ENCODE measurements at regions not wholly inside any gene's neighbourhood (a gene's known extent, or its start where the extent isn't known, plus 50 kb on each side); places are given as distances from the start of the nearest gene placed in this dataset.

DNA sequence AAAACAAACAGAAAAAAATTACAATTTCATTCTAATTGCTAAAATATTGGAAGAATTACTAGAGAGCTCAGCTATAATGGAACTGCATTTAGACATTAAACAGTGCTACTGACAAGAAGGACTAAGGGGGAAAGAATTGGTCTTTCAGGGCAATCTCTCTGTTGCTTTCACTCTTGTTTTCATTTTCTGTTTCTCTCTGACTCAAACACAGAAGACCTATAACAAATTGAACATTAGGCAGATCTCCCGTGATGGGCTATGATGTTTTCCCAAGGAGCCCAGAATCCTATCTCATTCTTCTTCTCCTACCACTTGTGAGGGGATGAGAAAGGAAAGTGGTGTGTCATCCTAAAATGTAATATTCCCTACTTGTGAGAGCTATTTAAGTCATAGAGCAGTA, 358.0 kb upstream of the TGFBR2 start:
- H3K27ac ChIP-seq, result no peak overlapping the region
- H3K9ac ChIP-seq, result no peak overlapping the region
- no peak overlapping the region for H3K4me2 ChIP-seq
- H3K36me3 ChIP-seq, result no peaks in the 10 kb centered on the region
- no peaks in the 10 kb centered on the region for H4K20me1 ChIP-seq
- no peak overlapping the region for H3K4me3 ChIP-seq
- TF ChIP-seq Cebpa-rat (IDR thresholded peaks at IDR 0.05), result no peak
- no peaks in the 10 kb centered on the region for H3K4me1 ChIP-seq
- H3K27me3 ChIP-seq, result no peaks in the 10 kb centered on the region
- H3K9me3 ChIP-seq, result no peaks in the 10 kb centered on the region

DNA sequence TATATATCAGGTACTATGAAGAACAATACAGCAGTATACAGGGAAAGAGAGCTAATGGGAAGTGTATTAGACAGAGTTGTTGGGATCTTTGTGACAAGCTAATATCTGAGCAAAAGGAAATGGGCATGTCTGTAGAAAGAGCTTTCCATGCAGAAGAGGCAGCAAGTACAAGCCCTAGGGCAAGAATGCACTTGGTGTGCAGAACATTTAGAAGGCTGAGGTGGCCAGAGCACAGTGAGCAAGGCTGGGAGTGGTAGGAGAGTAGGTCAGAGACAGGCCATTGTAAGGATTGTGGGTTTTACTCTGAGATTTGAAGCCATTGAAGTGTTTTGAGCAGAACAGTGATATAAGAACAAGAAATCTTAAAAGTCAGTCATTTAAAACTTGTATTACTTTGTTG, 353.9 kb upstream of the TGFBR2 start:
- no peak overlapping the region for H3K4me3 ChIP-seq
- H3K9ac ChIP-seq, result no peak overlapping the region
- no peaks in the 10 kb centered on the region for H3K27me3 ChIP-seq
- H3K4me1 ChIP-seq, result peaks cover 7% of the 10 kb centered on the region; the same call in 1 of the 2 replicates
- H3K4me2 ChIP-seq, result no peak overlapping the region
- no peaks in the 10 kb centered on the region for H3K36me3 ChIP-seq
- 0 out of 2 replicates have a peak, but pooled peaks cover 8% of the 10 kb centered on the region for H3K9me3 ChIP-seq
- H4K20me1 ChIP-seq, result no peaks in the 10 kb centered on the region
- no peak overlapping the region for H3K27ac ChIP-seq
- no peak for TF ChIP-seq Cebpa-rat (IDR thresholded peaks at IDR 0.05)

DNA sequence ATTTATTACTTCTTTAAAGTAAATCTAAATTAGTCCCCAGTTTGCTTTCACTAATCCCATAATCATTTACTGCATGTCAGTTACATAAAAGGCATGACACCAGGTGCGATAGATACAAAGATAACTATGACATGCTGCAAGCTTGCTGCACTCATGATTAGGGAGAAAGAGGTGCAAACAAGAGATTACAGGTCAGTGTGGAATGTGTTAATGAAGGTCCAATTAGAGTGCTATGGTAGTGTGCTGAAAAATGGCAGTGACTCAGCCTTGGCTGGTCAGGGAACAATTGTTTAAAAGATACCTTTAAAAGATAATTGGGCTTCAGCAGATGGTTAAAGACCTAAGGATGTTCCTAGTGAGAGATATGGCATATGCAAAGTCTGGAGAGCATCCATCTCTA, 352.6 kb upstream of the TGFBR2 start:
- no peak overlapping the region for H3K4me2 ChIP-seq
- 0 out of 2 replicates have a peak, but pooled peaks cover 8% of the 10 kb centered on the region for H3K9me3 ChIP-seq
- H3K27ac ChIP-seq, result no peak overlapping the region
- no peaks in the 10 kb centered on the region for H3K27me3 ChIP-seq
- H3K36me3 ChIP-seq, result no peaks in the 10 kb centered on the region
- TF ChIP-seq Cebpa-rat (IDR thresholded peaks at IDR 0.05), result no peak
- H3K4me3 ChIP-seq, result no peak overlapping the region
- H3K4me1 ChIP-seq, result peaks cover 7% of the 10 kb centered on the region; the same call in 1 of the 2 replicates
- no peak overlapping the region for H3K9ac ChIP-seq
- H4K20me1 ChIP-seq, result no peaks in the 10 kb centered on the region

DNA sequence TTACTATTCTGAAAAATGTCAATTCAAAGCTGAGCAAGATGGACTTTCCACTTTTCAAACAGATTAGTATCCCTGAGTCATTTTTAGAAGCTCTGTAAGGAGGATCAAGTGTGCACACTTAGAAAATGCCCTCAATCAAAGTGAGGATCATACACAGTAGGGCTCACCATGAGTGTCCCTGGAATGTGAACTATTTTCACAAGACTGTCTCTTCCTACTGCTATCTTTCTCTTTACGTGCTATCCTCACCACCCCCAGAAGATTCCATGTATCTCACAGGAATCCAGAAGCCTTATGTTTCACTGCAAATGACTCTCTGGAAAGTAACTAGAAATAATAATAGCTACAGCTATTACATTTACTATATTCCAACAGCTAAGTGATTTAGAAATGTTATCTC, 349.9 kb upstream of the TGFBR2 start:
- H3K4me3 ChIP-seq, result no peak overlapping the region
- H3K4me1 ChIP-seq, result peaks cover 7% of the 10 kb centered on the region; the same call in 1 of the 2 replicates
- no peaks in the 10 kb centered on the region for H4K20me1 ChIP-seq
- H3K4me2 ChIP-seq, result no peak overlapping the region
- no peak for TF ChIP-seq Cebpa-rat (IDR thresholded peaks at IDR 0.05)
- no peak overlapping the region for H3K27ac ChIP-seq
- H3K27me3 ChIP-seq, result no peaks in the 10 kb centered on the region
- no peak overlapping the region for H3K9ac ChIP-seq
- no peaks in the 10 kb centered on the region for H3K36me3 ChIP-seq
- 0 out of 2 replicates have a peak, but pooled peaks cover 8% of the 10 kb centered on the region for H3K9me3 ChIP-seq

DNA sequence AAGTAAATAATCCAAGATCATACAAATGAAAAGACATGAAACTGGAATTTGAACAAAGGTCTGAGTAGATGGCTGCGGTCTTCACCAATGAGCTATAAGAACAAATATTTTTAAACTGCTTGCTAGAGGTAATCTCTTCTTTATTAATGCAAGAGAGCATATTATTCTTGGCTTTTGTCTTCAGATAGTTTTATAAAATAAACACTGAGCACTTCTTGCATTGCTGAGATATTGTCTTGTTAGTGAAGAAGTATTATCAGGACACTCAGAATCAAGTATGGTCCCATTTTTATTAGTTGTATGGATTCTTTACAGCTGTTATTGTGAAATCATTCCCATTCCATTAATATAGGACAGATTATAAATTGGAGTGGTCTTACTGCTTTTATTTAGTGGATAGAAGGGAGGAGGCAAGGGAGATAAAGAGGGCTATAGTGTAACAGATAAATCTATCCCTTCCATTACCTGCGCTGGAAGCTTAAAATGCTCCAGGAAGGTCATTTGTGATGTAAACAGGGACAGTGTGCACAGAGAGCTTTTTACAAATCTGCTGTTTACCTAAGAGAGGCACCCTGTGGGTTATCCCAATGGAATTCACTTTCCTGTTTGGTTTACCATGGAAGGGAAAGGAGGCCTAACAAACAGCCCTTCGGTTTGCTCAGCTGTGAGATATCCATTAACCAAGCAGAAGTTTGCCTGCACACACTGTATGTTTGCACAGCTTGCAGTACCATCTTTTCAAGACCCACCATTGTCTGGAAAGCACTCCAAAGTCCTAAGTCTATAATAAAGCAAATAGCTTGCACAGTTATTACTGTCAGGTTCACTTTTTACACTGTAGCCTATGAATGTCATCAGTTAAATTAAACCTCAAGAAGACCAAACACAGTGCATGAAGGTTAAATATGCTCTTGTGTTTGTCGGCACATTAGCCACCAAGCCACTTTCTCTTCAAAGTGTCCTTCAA, 347.7 kb upstream of the TGFBR2 start:
- TF ChIP-seq Cebpa-rat (IDR thresholded peaks at IDR 0.05), result no peak
- H3K4me1 ChIP-seq, result peaks cover 22% of the 10 kb centered on the region
- no peaks in the 10 kb centered on the region for H3K36me3 ChIP-seq
- H3K4me3 ChIP-seq, result no peak overlapping the region
- H3K9me3 ChIP-seq, result 0 out of 2 replicates have a peak, but pooled peaks cover 8% of the 10 kb centered on the region
- H3K4me2 ChIP-seq, result no peak overlapping the region
- H3K27me3 ChIP-seq, result no peaks in the 10 kb centered on the region
- H3K9ac ChIP-seq, result no peak overlapping the region
- H4K20me1 ChIP-seq, result no peaks in the 10 kb centered on the region
- no peak overlapping the region for H3K27ac ChIP-seq

DNA sequence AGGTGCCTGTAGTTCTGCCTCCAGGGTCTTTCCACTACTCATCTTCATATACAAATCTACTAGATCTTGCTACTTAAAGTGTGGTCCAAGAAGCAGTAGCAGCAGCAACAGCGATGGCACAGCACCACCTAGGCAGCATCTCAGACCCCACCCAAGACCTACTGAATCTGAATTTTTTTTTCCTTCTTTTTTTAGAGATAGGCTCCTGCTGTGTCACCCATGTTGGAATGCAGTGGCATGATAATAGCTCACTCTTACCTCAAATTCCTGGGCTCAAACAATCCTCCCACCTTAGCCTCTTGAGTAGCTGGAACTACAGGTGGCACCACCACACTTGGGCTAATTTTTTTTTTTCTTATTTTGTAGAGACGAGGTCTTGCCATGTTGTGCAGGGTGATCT, 346.7 kb upstream of the TGFBR2 start:
- H3K4me2 ChIP-seq, result no peak overlapping the region
- no peak for TF ChIP-seq Cebpa-rat (IDR thresholded peaks at IDR 0.05)

DNA sequence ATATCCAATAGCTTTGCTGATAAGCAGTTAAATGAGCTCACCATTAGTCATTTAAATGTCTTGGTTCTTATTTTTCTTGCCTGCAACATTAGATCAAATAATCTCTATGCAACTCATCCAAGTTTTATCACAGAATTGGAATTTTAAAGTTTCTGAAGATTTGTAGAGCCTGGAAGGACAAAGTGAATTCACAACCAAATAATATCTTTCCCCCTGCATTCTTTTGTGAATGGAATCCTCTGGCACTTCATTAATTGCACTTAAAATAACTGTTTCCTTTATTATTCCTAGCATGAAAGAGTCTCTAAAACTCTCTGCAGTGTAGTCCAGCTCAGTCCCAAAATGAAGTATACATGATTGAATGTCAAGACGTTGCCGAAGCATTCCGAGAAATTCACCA, 345.6 kb upstream of the TGFBR2 start:
- peaks cover 8% of the 10 kb centered on the region for H3K9me3 ChIP-seq
- no peaks in the 10 kb centered on the region for H3K27me3 ChIP-seq
- no peak overlapping the region for H3K4me2 ChIP-seq
- TF ChIP-seq Cebpa-rat (IDR thresholded peaks at IDR 0.05), result no peak
- H3K4me3 ChIP-seq, result no peak overlapping the region
- no peaks in the 10 kb centered on the region for H3K36me3 ChIP-seq
- no peaks in the 10 kb centered on the region for H4K20me1 ChIP-seq
- H3K4me1 ChIP-seq, result peaks cover 31% of the 10 kb centered on the region
- no peak overlapping the region for H3K9ac ChIP-seq
- no peak overlapping the region for H3K27ac ChIP-seq

More for the DNA sequence above, 346.7 kb upstream of the TGFBR2 start:
- Histone ChIP-seq H3K9ac (no peak overlapping the region), H3K36me3 (no peaks in the 10 kb centered on the region), H4K20me1 (no peaks in the 10 kb centered on the region), H3K9me3 (0 out of 2 replicates have a peak, but pooled peaks cover 8% of the 10 kb centered on the region), H3K27ac (no peak overlapping the region), H3K4me1 (peaks cover 32% of the 10 kb centered on the region), H3K4me3 (no peak overlapping the region), H3K27me3 (no peaks in the 10 kb centered on the region)

DNA sequence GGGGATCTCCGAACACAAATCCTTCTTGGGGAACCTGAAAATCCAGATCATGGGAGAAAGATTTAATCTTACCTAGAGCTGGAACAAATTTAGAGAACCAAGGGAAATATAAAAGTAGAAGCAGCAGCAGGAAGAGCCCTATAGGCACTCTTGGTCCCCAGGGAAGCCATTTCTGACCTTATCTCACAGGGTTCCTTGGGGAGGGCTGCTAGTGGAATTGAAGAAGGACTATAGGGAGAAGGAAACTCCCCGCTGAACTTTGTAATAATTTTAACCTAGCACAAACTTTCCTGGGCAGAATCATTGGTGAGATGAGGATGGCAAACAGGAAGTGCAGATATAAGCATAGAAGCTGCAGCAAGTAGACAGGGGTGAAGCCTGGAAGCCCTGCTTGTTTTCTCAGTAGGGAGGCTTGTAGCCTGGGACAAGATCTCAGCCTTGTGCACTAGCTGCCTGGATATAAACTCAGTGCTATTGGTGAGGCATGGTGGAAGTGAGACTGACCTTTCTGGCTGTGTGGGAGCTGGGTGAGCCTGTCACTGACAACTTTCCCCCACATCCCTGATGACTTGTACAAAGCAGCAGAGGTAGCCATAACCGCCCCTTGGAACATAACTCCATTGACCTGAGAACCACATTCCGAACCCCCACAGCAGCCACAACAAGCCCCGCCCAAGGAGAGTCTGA, 343.0 kb upstream of the TGFBR2 start:
- H3K9ac ChIP-seq, result no peak overlapping the region
- H3K4me1 ChIP-seq, result peaks cover 28% of the 10 kb centered on the region
- no peaks in the 10 kb centered on the region for H3K27me3 ChIP-seq
- no peak for TF ChIP-seq Cebpa-rat (IDR thresholded peaks at IDR 0.05)
- peaks cover 12% of the 10 kb centered on the region for H3K9me3 ChIP-seq
- no peak overlapping the region for H3K4me3 ChIP-seq
- no peaks in the 10 kb centered on the region for H4K20me1 ChIP-seq
- no peaks in the 10 kb centered on the region for H3K36me3 ChIP-seq
- no peak overlapping the region for H3K27ac ChIP-seq
- H3K4me2 ChIP-seq, result peak overlapping the region; percentile 74

DNA sequence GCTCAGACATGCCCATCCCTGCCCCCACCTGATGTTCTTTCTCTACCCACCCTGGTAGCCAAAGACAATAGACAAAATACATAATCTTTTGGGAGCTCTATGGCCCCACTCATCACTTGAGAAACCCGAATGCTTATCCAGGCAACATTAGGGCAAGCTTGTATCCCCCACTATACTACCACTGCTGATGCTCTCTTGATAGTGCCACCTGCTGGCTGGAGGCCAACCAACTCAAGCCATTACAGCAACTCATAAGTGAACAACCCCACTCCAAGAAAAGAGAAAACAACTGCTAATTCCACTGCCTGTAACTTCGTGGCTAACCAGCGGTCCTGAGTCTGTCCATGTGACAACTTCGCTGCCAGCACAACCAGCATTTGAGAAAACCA, 342.5 kb upstream of the TGFBR2 start:
- Histone ChIP-seq H3K36me3 (no peaks in the 10 kb centered on the region), H3K4me2 (peak overlapping the region; percentile 74), H4K20me1 (no peaks in the 10 kb centered on the region), H3K9me3 (peaks cover 12% of the 10 kb centered on the region), H3K4me3 (no peak overlapping the region), H3K4me1 (peaks cover 28% of the 10 kb centered on the region), H3K27ac (no peak overlapping the region), H3K27me3 (no peaks in the 10 kb centered on the region), H3K9ac (no peak overlapping the region)
- no peak for TF ChIP-seq Cebpa-rat (IDR thresholded peaks at IDR 0.05)

DNA sequence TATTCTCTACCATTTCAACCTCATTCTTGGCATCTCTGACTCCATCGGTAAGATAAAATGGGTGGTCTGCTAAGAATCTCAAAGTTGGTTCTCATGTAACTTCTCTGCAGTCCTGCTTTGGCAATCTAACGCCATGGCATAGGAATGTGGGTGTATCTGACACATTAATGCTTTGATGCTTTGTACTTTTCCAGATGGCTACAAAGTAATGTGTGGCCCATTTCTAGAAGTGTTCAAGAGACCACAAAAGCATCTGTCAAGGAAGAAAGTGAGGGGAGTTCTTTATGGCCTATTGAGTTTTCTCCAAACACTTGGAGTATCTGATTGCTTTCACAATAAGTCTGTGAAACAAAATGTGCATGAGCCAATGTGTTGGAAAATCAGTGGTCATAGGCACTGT, 339.9 kb upstream of the TGFBR2 start:
- no peak overlapping the region for H3K4me2 ChIP-seq

More for the DNA sequence above, 339.9 kb upstream of the TGFBR2 start:
- no peak overlapping the region for H3K27ac ChIP-seq
- no peak for TF ChIP-seq Cebpa-rat (IDR thresholded peaks at IDR 0.05)
- H3K9ac ChIP-seq, result no peak overlapping the region
- H3K4me3 ChIP-seq, result no peak overlapping the region
- no peaks in the 10 kb centered on the region for H3K27me3 ChIP-seq
- H3K4me1 ChIP-seq, result peaks cover 37% of the 10 kb centered on the region
- no peaks in the 10 kb centered on the region for H4K20me1 ChIP-seq
- peaks cover 12% of the 10 kb centered on the region for H3K9me3 ChIP-seq
- H3K36me3 ChIP-seq, result no peaks in the 10 kb centered on the region
